T-cell (primary cell): ENCODE measurements at regions not wholly inside any gene's neighbourhood (a gene's known extent, or its start where the extent isn't known, plus 50 kb on each side); places are given as distances from the start of the nearest gene placed in this dataset.

ENCODE experiments used
- ATAC-seq, 4 experiments: fragments of 200-7000 bp in 3 of 4; fragments of 150-1000 bp in 1 of 4; cut with Tn5 transposase; replicated peaks in 1 of 4; 1 replicate in 3 of 4; 2 replicates in 1 of 4; pipeline ENCODE4 v1.10.0; 2021; ENCODE audit warnings: moderate library complexity in 3 of 4, mild to moderate bottlenecking in 2 of 4, moderate number of reproducible peaks in 1 of 4
- CTCF ChIA-PET, 2 donors: fragments of 300-600 bp; sonication (Branson Sonifier 250); formaldehyde crosslinking; loops; one replicate each; lab custom pipeline; 2022; ENCODE audit warnings: antibody characterized with exemption in 2 of 2; lab: Charles Lee
- POLR2A ChIA-PET, 2 donors: fragments of 300-600 bp; sonication (Branson Sonifier 250); formaldehyde crosslinking; loops; one replicate each; lab custom pipeline; 2022; ENCODE audit warnings: antibody characterized with exemption in 2 of 2; lab: Charles Lee
- DNase-seq, 35 experiments: peaks; one replicate each; pipeline versions ENCODE4 v3.0.0 to v3.0.0-alpha.2; 2013 to 2023
- H3K27ac ChIP-seq: one replicate; pipeline ENCODE4 v1.5.1; 2013; ENCODE audit warnings: low read length
- H3K27me3 ChIP-seq, 2 experiments: replicated peaks in 1 of 2; 1 replicate in 1 of 2; 2 replicates in 1 of 2; pipeline versions ENCODE4 v1.6.1 to v1.7.0; 2013; ENCODE audit warnings: low read length in 1 of 2, mixed read lengths in 1 of 2; ENCODE audit not compliant: control insufficient read depth in 2 of 2, insufficient read depth in 2 of 2; ENCODE audit errors: extremely low read depth in 1 of 2
- H3K36me3 ChIP-seq, 2 donors: 1 replicate in 1 of 2; 2 replicates in 1 of 2; pipeline versions ENCODE4 v1.6.1 to v1.7.0; 2013; ENCODE audit warnings: low read length in 1 of 2; ENCODE audit not compliant: control insufficient read depth in 2 of 2, insufficient read depth in 1 of 2; ENCODE audit errors: extremely low read depth in 1 of 2
- H3K4me1 ChIP-seq, 2 experiments: 1 replicate in 1 of 2; 2 replicates in 1 of 2; pipeline versions ENCODE4 v1.6.1 to v1.7.0; 2013; ENCODE audit warnings: low read length in 2 of 2, mixed read lengths in 1 of 2; ENCODE audit not compliant: insufficient read depth in 2 of 2, control insufficient read depth in 1 of 2; ENCODE audit errors: extremely low read depth in 1 of 2
- H3K4me3 ChIP-seq, 2 donors: 1 replicate in 1 of 2; 2 replicates in 1 of 2; pipeline versions ENCODE4 v1.5.1 to v1.7.0; 2013; ENCODE audit warnings: mild to moderate bottlenecking in 2 of 2, low read length in 1 of 2, moderate library complexity in 1 of 2; ENCODE audit not compliant: control insufficient read depth in 1 of 2; ENCODE audit errors: extremely low read depth in 1 of 2
- H3K9me3 ChIP-seq: 2 replicates; pipeline ENCODE4 v1.7.0; 2013
- H3K27ac Mint-ChIP-seq, 2 donors: one replicate each; pipeline ENCODE4 v1.8.0; 2020 to 2021; ENCODE audit warnings: mild to moderate bottlenecking in 2 of 2, mixed read lengths in 2 of 2
- H3K27me3 Mint-ChIP-seq, 2 donors: one replicate each; pipeline ENCODE4 v1.8.0; 2021 to 2022; ENCODE audit warnings: mixed read lengths in 2 of 2
- H3K36me3 Mint-ChIP-seq: one replicate; pipeline ENCODE4 v1.8.0; 2021; ENCODE audit warnings: mixed read lengths
- H3K4me1 Mint-ChIP-seq, 3 donors: one replicate each; pipeline ENCODE4 v1.8.0; 2020 to 2022; ENCODE audit warnings: mixed read lengths in 3 of 3, mild to moderate bottlenecking in 1 of 3
- H3K4me3 Mint-ChIP-seq, 3 donors: one replicate each; pipeline ENCODE4 v1.8.0; 2020 to 2022; ENCODE audit warnings: mild to moderate bottlenecking in 3 of 3, mixed read lengths in 3 of 3, moderate library complexity in 3 of 3
- H3K9me3 Mint-ChIP-seq, 3 donors: one replicate each; pipeline ENCODE4 v1.8.0; 2020 to 2022; ENCODE audit warnings: mixed read lengths in 3 of 3
- WGBS: methylation state at CpG from one replicate; pipeline ENCODE4 v1.1.5; 2013; ENCODE audit warnings: missing lambda C conversion rate; ENCODE audit not compliant: insufficient coverage; 5-methylcytosine and 5-hydroxymethylcytosine counted together

DNA sequence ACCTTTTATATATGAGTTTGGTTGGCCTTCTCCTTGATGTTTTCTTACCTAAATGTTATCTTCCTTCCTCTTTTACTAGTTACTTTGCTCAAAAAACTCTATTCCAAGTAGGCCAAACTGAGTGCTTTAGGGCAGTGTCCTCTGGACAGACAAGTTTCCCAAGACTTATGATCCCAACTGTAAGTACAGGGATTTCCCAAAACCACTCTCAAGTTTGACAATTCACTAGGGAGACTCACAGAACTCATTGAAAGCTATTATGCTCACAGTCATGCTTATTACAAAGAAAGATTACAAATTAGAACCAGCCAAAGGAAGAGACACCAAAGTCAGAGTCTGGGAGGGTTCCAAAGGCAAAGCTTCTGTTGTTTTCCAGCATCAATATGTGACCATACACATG lies 534.2 kb upstream of the ALCAM start:
- Mint-ChIP-seq H3K36me3 (no peaks in the 10 kb centered on the region), H3K4me1 (no peaks in the 10 kb centered on the region), H3K4me3 (no peak overlapping the region), H3K27ac (no peak overlapping the region), H3K27me3 (no peaks in the 10 kb centered on the region), H3K9me3 (no peaks in the 10 kb centered on the region)
- DNase-seq: no peak
- POLR2A ChIA-PET: no interaction called here
- Histone ChIP-seq H3K27ac (no peak overlapping the region), H3K27me3 (no peaks in the 10 kb centered on the region), H3K9me3 (no peaks in the 10 kb centered on the region), H3K4me3 (no peak overlapping the region), H3K4me1 (no peaks in the 10 kb centered on the region), H3K36me3 (no peaks in the 10 kb centered on the region)
- no peak for ATAC-seq
- CTCF ChIA-PET: no interaction called here

DNA sequence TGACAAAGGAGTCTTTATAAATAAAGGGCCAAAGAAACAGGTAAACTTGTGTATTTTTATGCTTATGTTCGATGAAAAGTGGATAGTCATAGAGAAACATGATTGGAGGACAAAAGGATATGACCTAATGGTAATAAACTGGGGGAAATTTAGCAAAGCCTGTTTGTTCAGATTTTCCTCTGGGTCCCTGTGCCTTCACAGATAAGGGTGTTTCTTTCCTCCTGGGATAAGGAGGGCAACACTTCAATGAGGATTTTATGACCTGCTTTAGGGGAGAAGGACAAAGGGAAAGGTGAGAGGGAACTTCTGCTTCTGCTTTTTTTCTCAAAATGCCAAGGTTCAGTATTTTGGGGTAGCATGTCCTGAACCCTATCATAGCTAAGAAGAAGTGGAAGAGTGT lies 531.3 kb upstream of the ALCAM start:
- 63% methylated on average over 1 of the region's 1 CpG for WGBS
- Mint-ChIP-seq H3K4me1 (no peaks in the 10 kb centered on the region), H3K36me3 (no peaks in the 10 kb centered on the region), H3K4me3 (no peak overlapping the region), H3K27me3 (peaks cover 0 to 1% of the 10 kb centered on the region in 2 donors), H3K27ac (no peak overlapping the region), H3K9me3 (no peaks in the 10 kb centered on the region)
- no peaks in the 10 kb centered on the region for H3K4me1 ChIP-seq
- no peak for ATAC-seq
- no peaks in the 10 kb centered on the region for H3K36me3 ChIP-seq
- H3K4me3 ChIP-seq: no peak overlapping the region
- ChIA-PET POLR2A (no interaction called here), CTCF (no interaction called here)
- no peaks in the 10 kb centered on the region for H3K27me3 ChIP-seq
- no peak overlapping the region for H3K27ac ChIP-seq
- no peak for DNase-seq
- no peaks in the 10 kb centered on the region for H3K9me3 ChIP-seq

- Histone ChIP-seq H3K27ac (no peak overlapping the region), H3K36me3 (no peaks in the 10 kb centered on the region), H3K27me3 (no peaks in the 10 kb centered on the region), H3K4me3 (no peak overlapping the region), H3K9me3 (no peaks in the 10 kb centered on the region), H3K4me1 (no peaks in the 10 kb centered on the region)
- ATAC-seq (no peak), DNase-seq (no peak)
- ChIA-PET POLR2A (no interaction called here), CTCF (no interaction called here)
- no peaks in the 10 kb centered on the region for H3K4me1 Mint-ChIP-seq
- no peaks in the 10 kb centered on the region for H3K27me3 Mint-ChIP-seq
- WGBS: no CpG with 5 or more reads among the region's 2 CpGs
- peaks cover 0 to 10% (median 2%) of the 10 kb centered on the region in 3 donors for H3K9me3 Mint-ChIP-seq
- H3K27ac Mint-ChIP-seq: no peak overlapping the region
- no peaks in the 10 kb centered on the region for H3K36me3 Mint-ChIP-seq
- H3K4me3 Mint-ChIP-seq: no peak overlapping the region
Measured at GRCh38 chr3:104846270-104846669, 520.4 kb upstream of the ALCAM start.

GRCh38 chr3:104849070-104849469 lies 517.6 kb upstream of the ALCAM start:
- no CpG with 5 or more reads among the region's 2 CpGs for WGBS
- H3K4me3 ChIP-seq: no peak overlapping the region
- ChIA-PET POLR2A (no interaction called here), CTCF (no interaction called here)
- no peak overlapping the region for H3K27ac Mint-ChIP-seq
- no peak for ATAC-seq
- no peak overlapping the region for H3K4me3 Mint-ChIP-seq
- peaks cover 2 to 10% (median 9%) of the 10 kb centered on the region in 3 donors for H3K9me3 Mint-ChIP-seq
- H3K36me3 ChIP-seq: no peaks in the 10 kb centered on the region
- no peaks in the 10 kb centered on the region for H3K27me3 ChIP-seq
- no peaks in the 10 kb centered on the region for H3K4me1 ChIP-seq
- H3K9me3 ChIP-seq: no peaks in the 10 kb centered on the region
- no peak overlapping the region for H3K27ac ChIP-seq
- no peak for DNase-seq
- no peaks in the 10 kb centered on the region for H3K4me1 Mint-ChIP-seq
- no peaks in the 10 kb centered on the region for H3K27me3 Mint-ChIP-seq
- no peaks in the 10 kb centered on the region for H3K36me3 Mint-ChIP-seq

DNA sequence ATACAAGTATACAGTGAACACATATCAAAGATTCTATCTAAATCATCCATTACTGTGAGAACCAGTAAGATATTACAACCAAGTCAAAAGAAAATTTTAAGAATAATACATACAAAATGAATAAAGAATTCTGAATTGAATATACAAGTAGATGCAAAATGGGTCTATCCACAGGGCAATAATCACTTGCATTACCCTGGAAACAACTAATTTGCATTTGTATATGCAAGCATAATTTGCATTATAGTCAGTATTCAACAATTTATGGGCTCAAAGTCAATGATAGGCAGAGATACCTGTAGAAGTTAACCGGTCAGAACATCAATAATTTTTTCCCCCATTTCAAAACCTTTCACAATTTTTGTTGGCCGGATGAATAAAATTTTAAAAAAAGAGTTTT lies 512.2 kb upstream of the ALCAM start:
- no CpG with 5 or more reads among the region's 2 CpGs for WGBS
- Mint-ChIP-seq H3K27me3 (no peaks in the 10 kb centered on the region), H3K27ac (no peak overlapping the region), H3K9me3 (peaks cover 0 to 9% (median 3%) of the 10 kb centered on the region in 3 donors), H3K4me1 (no peaks in the 10 kb centered on the region), H3K4me3 (no peak overlapping the region), H3K36me3 (no peaks in the 10 kb centered on the region)
- Histone ChIP-seq H3K36me3 (no peaks in the 10 kb centered on the region), H3K27me3 (no peaks in the 10 kb centered on the region), H3K27ac (no peak overlapping the region), H3K4me3 (no peak overlapping the region), H3K4me1 (no peaks in the 10 kb centered on the region), H3K9me3 (no peaks in the 10 kb centered on the region)
- POLR2A ChIA-PET: no interaction called here
- CTCF ChIA-PET: no interaction called here
- no peak for ATAC-seq
- no peak for DNase-seq

DNA sequence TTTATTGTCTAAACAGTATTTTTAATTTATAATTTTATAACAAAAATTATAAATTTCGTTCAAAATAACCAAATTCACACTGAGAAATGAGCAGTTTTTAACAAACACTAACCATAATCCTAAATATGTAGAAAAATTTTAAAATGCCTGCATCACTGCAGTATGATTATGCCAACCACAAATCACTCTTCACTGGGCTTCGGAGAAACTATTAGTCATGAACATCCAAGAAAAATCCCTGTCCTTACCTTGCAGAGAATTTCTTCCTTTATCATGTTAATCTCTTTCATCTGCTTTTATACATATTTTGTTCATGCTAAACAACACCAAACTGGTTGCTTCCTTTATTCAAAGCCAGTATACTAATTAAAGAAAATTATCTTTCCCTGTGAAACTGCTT lies 511.0 kb upstream of the ALCAM start:
- Histone ChIP-seq H3K4me3 (no peak overlapping the region), H3K4me1 (no peaks in the 10 kb centered on the region), H3K9me3 (no peaks in the 10 kb centered on the region), H3K36me3 (no peaks in the 10 kb centered on the region), H3K27ac (no peak overlapping the region), H3K27me3 (no peaks in the 10 kb centered on the region)
- ChIA-PET CTCF (interaction anchor here in 1 of 2 donors (0.6 kb wide), 1 partner anchor 1018 kb away, joined by 3 read pairs; no protein-coding TSS in a partner anchor), POLR2A (no interaction called here)
- Mint-ChIP-seq H3K9me3 (peaks cover 0 to 9% (median 3%) of the 10 kb centered on the region in 3 donors), H3K36me3 (no peaks in the 10 kb centered on the region), H3K27ac (no peak overlapping the region), H3K4me1 (no peaks in the 10 kb centered on the region), H3K4me3 (no peak overlapping the region), H3K27me3 (no peaks in the 10 kb centered on the region)
- no peak for DNase-seq
- no peak for ATAC-seq
- 75% methylated on average over 1 of the region's 2 CpGs for WGBS

DNA sequence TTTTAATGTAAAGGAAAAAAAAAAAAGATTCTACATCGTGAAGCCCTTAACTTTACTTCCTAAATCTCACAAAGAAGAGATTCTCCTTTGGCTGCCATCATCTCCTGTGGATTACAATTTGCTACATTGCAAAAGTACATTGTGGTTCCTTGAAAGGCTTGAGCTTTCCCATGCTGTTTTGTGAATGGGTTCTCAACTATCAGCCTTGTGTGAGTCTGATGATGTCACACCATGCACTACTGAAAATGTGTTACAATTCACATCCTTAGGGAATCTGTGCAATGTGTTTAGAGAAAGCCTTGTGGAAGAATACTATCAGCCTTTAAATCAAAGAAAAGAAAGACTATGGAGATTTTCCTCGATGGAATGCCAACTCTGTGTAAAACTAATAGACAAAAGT lies 510.0 kb upstream of the ALCAM start:
- Mint-ChIP-seq H3K9me3 (peaks cover 0 to 9% (median 0%) of the 10 kb centered on the region in 3 donors), H3K27me3 (no peaks in the 10 kb centered on the region), H3K27ac (no peak overlapping the region), H3K4me1 (no peaks in the 10 kb centered on the region), H3K36me3 (no peaks in the 10 kb centered on the region), H3K4me3 (no peak overlapping the region)
- Histone ChIP-seq H3K4me1 (no peaks in the 10 kb centered on the region), H3K36me3 (no peaks in the 10 kb centered on the region), H3K27ac (no peak overlapping the region), H3K4me3 (no peak overlapping the region), H3K9me3 (no peaks in the 10 kb centered on the region), H3K27me3 (no peaks in the 10 kb centered on the region)
- POLR2A ChIA-PET: no interaction called here
- ATAC-seq (no peak), DNase-seq (no peak)
- no CpG with 5 or more reads among the region's 2 CpGs for WGBS
- CTCF ChIA-PET: interaction anchor here in 1 of 2 donors (0.7 kb wide), 2 partner anchors 53 to 1564 kb away, joined by 4 read pairs; no protein-coding TSS in a partner anchor
